ENCODE measurements at regions not wholly inside any gene's neighbourhood (a gene's known extent, or its start where the extent isn't known, plus 50 kb on each side); places are given as distances from the start of the nearest gene placed in this dataset.

DNA sequence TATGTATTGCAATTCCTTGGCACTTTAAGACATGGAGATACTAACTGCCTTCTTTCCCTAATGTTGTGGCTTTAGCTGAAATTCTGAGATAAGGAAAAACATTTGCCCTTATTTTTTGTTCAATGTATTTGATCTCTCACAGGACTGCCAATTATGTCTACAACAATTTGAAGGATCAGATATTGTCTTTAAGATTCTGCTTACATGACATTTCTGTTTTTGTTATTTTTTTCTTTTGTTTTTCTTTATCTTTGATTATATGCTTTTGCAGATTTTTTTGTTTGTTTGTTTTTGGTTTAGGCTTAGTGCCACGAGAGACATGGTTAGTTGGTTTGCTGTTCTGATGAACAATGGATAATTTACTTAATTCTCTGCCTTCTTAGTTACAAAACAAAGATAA, 303.3 kb downstream of the TECRL start:
- TF ChIP-seq, protein P1, sequence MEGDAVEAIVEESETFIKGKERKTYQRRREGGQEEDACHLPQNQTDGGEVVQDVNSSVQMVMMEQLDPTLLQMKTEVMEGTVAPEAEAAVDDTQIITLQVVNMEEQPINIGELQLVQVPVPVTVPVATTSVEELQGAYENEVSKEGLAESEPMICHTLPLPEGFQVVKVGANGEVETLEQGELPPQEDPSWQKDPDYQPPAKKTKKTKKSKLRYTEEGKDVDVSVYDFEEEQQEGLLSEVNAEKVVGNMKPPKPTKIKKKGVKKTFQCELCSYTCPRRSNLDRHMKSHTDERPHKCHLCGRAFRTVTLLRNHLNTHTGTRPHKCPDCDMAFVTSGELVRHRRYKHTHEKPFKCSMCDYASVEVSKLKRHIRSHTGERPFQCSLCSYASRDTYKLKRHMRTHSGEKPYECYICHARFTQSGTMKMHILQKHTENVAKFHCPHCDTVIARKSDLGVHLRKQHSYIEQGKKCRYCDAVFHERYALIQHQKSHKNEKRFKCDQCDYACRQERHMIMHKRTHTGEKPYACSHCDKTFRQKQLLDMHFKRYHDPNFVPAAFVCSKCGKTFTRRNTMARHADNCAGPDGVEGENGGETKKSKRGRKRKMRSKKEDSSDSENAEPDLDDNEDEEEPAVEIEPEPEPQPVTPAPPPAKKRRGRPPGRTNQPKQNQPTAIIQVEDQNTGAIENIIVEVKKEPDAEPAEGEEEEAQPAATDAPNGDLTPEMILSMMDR (IDR thresholded peaks at IDR 0.05), result no peak
- TF ChIP-seq POLR2A (IDR thresholded peaks at IDR 0.05), result no peak

All from uterus (tissue), 2 donors.